ENCODE measurements at regions not wholly inside any gene's neighbourhood (a gene's known extent, or its start where the extent isn't known, plus 50 kb on each side); places are given as distances from the start of the nearest gene placed in this dataset.

- H3K27me3 Mint-ChIP-seq (ENCODE audit: low read depth, unreplicated experiment), result peaks cover 9% of the 10 kb centered on the region
These were observed 298.3 kb downstream of the IRX1 start for GRCh38 chr5:3893975-3894374.

GRCh38 chr5:3896098-3896497 lies 300.5 kb downstream of the IRX1 start:
- TF ChIP-seq CTCF (IDR thresholded peaks at IDR 0.05; ENCODE audit: insufficient read depth, low read depth, low read length), result no peak
- no peak for TF ChIP-seq EZH2 (IDR thresholded peaks at IDR 0.05; ENCODE audit: insufficient read depth, low read length)
- no peaks in the 10 kb centered on the region for H3K27me3 ChIP-seq (ENCODE audit: insufficient read depth, low read length)
- Mint-ChIP-seq H3K36me3 (ENCODE audit: low read depth, unreplicated experiment) (no peaks in the 10 kb centered on the region), H3K9me3 (ENCODE audit: unreplicated experiment) (peaks cover 4% of the 10 kb centered on the region), H3K27ac (ENCODE audit: unreplicated experiment) (no peak overlapping the region), H3K4me3 (ENCODE audit: unreplicated experiment) (no peak overlapping the region), H3K4me1 (ENCODE audit: low read depth, unreplicated experiment) (peaks cover 2% of the 10 kb centered on the region), H3K27me3 (ENCODE audit: low read depth, unreplicated experiment) (no peaks in the 10 kb centered on the region)
- no peak overlapping the region for H3K9ac ChIP-seq (ENCODE audit: low read length)
- H4K20me1 ChIP-seq (ENCODE audit: insufficient read depth, low read length), result no peaks in the 10 kb centered on the region
- H3K36me3 ChIP-seq (ENCODE audit: insufficient read depth, low read length), result no peaks in the 10 kb centered on the region
- no peak overlapping the region for H3K4me2 ChIP-seq (ENCODE audit: low read length)
- no peaks in the 10 kb centered on the region for H3K9me3 ChIP-seq (ENCODE audit: insufficient read depth, low read depth, low read length)
- no peak overlapping the region for H3K4me3 ChIP-seq (ENCODE audit: insufficient read depth, low read depth, low read length)
- DNase-seq (ENCODE audit: low read depth) (no peak), FAIRE-seq (no peak)
- H3K79me2 ChIP-seq (ENCODE audit: insufficient read depth, low read length), result no peaks in the 10 kb centered on the region
- no peaks in the 10 kb centered on the region for H3K4me1 ChIP-seq (ENCODE audit: insufficient read depth, low read length)
- no peak overlapping the region for H3K27ac ChIP-seq (ENCODE audit: low read depth, low read length)
- no peak overlapping the region for H2AFZ ChIP-seq (ENCODE audit: low read depth, low read length)

More at GRCh38 chr5:3893975-3894374, 298.3 kb downstream of the IRX1 start:
- Histone ChIP-seq H3K9me3 (ENCODE audit: insufficient read depth, low read depth, low read length) (no peaks in the 10 kb centered on the region), H3K4me2 (ENCODE audit: low read length) (no peak overlapping the region), H3K36me3 (ENCODE audit: insufficient read depth, low read length) (no peaks in the 10 kb centered on the region), H4K20me1 (ENCODE audit: insufficient read depth, low read length) (no peaks in the 10 kb centered on the region), H3K79me2 (ENCODE audit: insufficient read depth, low read length) (no peaks in the 10 kb centered on the region), H2AFZ (ENCODE audit: low read depth, low read length) (no peak overlapping the region), H3K9ac (ENCODE audit: low read length) (no peak overlapping the region), H3K27ac (ENCODE audit: low read depth, low read length) (no peak overlapping the region), H3K4me3 (ENCODE audit: insufficient read depth, low read depth, low read length) (no peak overlapping the region), H3K4me1 (ENCODE audit: insufficient read depth, low read length) (no peaks in the 10 kb centered on the region), H3K27me3 (ENCODE audit: insufficient read depth, low read length) (no peaks in the 10 kb centered on the region)
- FAIRE-seq (no peak), DNase-seq (ENCODE audit: low read depth) (no peak)
- TF ChIP-seq CTCF (IDR thresholded peaks at IDR 0.05; ENCODE audit: insufficient read depth, low read depth, low read length) (no peak), EZH2 (IDR thresholded peaks at IDR 0.05; ENCODE audit: insufficient read depth, low read length) (no peak)
- Mint-ChIP-seq H3K4me1 (ENCODE audit: low read depth, unreplicated experiment) (peaks cover 2% of the 10 kb centered on the region), H3K36me3 (ENCODE audit: low read depth, unreplicated experiment) (no peaks in the 10 kb centered on the region), H3K27ac (ENCODE audit: unreplicated experiment) (no peak overlapping the region), H3K9me3 (ENCODE audit: unreplicated experiment) (peaks cover 4% of the 10 kb centered on the region), H3K4me3 (ENCODE audit: unreplicated experiment) (no peak overlapping the region)

- no peaks in the 10 kb centered on the region for H4K20me1 ChIP-seq (ENCODE audit: insufficient read depth, low read length)
- no peaks in the 10 kb centered on the region for H3K4me1 ChIP-seq (ENCODE audit: insufficient read depth, low read length)
- FAIRE-seq, result no peak
- H3K27ac Mint-ChIP-seq (ENCODE audit: unreplicated experiment), result no peak overlapping the region
- no peaks in the 10 kb centered on the region for H3K9me3 Mint-ChIP-seq (ENCODE audit: unreplicated experiment)
- no peaks in the 10 kb centered on the region for H3K27me3 Mint-ChIP-seq (ENCODE audit: low read depth, unreplicated experiment)
- TF ChIP-seq CTCF (IDR thresholded peaks at IDR 0.05; ENCODE audit: insufficient read depth, low read depth, low read length) (no peak), EZH2 (IDR thresholded peaks at IDR 0.05; ENCODE audit: insufficient read depth, low read length) (no peak)
- H3K4me2 ChIP-seq (ENCODE audit: low read length), result no peak overlapping the region
- no peak overlapping the region for H3K4me3 ChIP-seq (ENCODE audit: insufficient read depth, low read depth, low read length)
- no peak for DNase-seq (ENCODE audit: low read depth)
- H3K27me3 ChIP-seq (ENCODE audit: insufficient read depth, low read length), result no peaks in the 10 kb centered on the region
- no peaks in the 10 kb centered on the region for H3K79me2 ChIP-seq (ENCODE audit: insufficient read depth, low read length)
- H3K9me3 ChIP-seq (ENCODE audit: insufficient read depth, low read depth, low read length), result peaks cover 5% of the 10 kb centered on the region
- H2AFZ ChIP-seq (ENCODE audit: low read depth, low read length), result no peak overlapping the region
- no peaks in the 10 kb centered on the region for H3K4me1 Mint-ChIP-seq (ENCODE audit: low read depth, unreplicated experiment)
- H3K9ac ChIP-seq (ENCODE audit: low read length), result no peak overlapping the region
- no peak overlapping the region for H3K4me3 Mint-ChIP-seq (ENCODE audit: unreplicated experiment)
- no peaks in the 10 kb centered on the region for H3K36me3 ChIP-seq (ENCODE audit: insufficient read depth, low read length)
- no peak overlapping the region for H3K27ac ChIP-seq (ENCODE audit: low read depth, low read length)
- no peaks in the 10 kb centered on the region for H3K36me3 Mint-ChIP-seq (ENCODE audit: low read depth, unreplicated experiment)
These were observed 303.5 kb downstream of the IRX1 start for GRCh38 chr5:3899093-3899492.
